ENCODE measurements at regions not wholly inside any gene's neighbourhood (a gene's known extent, or its start where the extent isn't known, plus 50 kb on each side); places are given as distances from the start of the nearest gene placed in this dataset.
A peak's percentile ranks its signal among the peaks of the same experiment; 100 is the strongest.
"Not testable (repeated sequence)": the region's sequence is repeated elsewhere in the genome, so short reads cannot be mapped to it uniquely, and the experiment has no call there.

GRCh38 chr10:6794841-6795240 lies 214.8 kb upstream of the PRKCQ start:
- not testable (repeated sequence) for DNase-seq

DNA sequence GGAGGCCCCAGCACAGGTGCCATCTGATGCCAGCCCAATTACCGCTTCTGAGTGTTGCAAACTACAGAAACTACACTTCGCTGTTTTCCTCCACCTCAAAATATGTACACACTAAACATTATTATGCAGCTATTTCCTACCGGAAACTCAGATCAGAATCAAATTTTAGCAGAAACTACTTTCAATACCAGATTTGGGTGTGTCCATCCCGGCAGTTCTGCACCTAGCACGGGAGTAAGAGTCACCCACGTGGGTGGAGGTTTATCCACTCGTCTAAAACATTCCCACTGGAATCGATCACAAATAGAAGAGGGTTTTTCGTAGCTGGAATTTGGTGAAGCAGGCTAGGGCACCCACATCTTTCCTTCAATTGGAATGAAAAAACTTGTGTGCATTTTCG lies 214.4 kb upstream of the PRKCQ start:
- DNase-seq: no peak

- DNase-seq: no peak
These were observed 208.7 kb upstream of the PRKCQ start for GRCh38 chr10:6788731-6789130.

DNA sequence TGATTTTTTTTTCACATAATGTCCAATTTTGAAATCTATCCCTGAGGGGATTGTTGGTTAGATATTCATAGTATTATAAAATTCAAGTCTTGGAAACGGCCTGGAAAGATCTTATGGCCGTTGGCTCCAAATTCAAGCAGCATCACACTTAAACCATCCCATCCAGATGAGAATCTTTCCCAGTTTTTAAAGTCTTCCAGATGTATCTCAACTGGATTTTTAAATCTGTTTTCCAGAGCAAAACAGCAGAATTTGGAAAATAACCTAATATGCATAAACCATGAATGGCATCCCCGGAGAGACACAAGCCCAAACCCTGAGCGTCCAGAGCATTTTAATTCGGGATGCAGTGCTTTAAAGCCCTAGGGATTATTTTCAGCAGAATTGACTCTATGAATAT lies 208.2 kb upstream of the PRKCQ start:
- DNase-seq: no peak

GRCh38 chr10:6787718-6788117 lies 207.6 kb upstream of the PRKCQ start:
- no peak for DNase-seq

- no peak for DNase-seq
These were observed 207.0 kb upstream of the PRKCQ start for GRCh38 chr10:6787091-6787490.

DNA sequence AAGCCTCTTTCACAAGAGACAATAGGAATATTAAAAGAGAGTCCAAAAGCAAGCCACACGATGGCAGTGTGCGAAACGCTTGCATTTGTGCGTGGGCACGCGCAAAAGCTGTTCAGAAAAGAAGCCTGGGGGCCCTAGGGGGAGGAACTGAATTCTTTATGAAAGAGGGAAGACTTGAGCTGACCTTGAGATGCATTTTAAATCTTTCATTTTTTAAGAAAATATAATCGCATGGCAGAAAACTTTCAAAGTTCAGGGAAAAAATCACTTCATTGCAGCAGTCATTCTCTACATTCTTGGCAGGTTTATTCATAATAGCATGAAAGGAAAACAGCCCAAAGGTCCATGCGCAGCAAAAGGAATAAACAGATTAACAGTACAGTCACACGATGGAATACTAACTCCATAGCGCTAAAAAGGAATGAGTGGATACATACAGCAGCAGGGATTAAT lies 206.5 kb upstream of the PRKCQ start:
- DNase-seq: no peak

DNA sequence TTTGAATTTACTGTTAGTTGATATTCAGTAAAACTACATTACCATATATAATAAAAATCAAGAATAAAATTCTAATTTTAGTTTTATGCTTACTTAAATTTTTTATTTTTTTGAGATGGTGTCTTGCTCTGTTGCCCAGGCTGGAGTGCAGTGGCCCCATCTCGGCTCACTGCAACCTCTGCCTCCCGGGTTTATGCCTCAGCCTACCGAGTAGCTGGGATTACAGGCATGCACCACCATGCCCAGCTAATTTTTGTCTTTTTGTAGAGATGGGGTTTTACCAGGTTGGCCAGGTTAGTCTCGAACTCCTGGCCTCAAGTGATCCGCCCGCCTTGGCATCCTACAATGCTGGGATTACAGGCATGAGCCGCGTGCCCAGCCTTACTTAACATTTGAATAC lies 204.4 kb upstream of the PRKCQ start:
- DNase-seq: not testable (repeated sequence)

DNA sequence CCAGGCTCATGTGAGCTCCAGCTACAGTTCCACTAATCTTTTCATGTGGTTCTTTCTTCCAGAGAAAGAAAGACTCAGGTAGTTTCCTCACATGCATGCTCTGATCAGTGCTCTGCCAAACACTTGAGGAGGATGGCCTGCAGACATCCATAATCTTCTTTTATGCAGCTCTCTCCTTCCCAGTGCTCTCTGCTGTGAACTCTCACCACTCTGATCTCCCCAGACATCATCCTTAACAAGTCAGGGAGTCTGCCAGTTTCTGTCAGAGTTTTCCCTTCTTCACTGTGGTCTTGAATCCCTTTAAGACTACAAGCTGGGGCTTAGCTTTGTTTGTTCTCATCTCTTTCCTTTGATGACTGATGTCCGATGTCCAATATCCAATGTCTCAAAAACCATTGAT lies 203.4 kb upstream of the PRKCQ start:
- DNase-seq: no peak

- no peak for DNase-seq
These were observed 202.3 kb upstream of the PRKCQ start for GRCh38 chr10:6782378-6782777.

DNA sequence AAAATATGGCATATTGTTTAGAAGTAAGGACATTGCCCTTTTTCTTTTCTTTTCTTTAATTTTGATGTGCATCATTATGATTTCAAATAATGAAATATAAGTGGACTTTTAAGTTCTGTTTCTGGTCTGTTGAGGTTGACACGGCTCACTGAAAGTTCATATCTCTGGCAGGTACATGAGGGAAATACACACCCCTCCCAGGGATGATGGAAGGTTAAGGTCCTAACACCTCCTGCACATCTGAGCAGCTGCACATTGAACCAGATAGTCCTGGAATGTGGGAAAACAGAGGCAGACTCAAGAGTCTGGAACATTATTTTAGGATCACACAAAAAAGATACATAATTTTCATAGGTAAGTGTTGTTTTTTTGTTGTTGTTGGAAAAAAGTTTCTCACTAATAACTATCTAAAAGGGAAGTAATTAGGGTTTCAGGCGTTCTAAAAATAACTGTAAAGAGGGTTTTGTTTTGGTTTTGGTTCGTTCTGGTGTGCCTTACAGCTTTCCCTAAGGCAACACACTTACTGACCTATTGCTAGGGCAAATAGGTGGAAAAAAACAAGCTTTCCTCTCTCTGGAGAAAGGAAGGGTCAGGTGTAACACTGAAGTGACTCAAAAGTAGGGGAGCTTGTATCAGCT lies 201.2 kb upstream of the PRKCQ start:
- no peak for DNase-seq

GRCh38 chr10:6780008-6780677 lies 200.1 kb upstream of the PRKCQ start:
- no peak for DNase-seq

DNA sequence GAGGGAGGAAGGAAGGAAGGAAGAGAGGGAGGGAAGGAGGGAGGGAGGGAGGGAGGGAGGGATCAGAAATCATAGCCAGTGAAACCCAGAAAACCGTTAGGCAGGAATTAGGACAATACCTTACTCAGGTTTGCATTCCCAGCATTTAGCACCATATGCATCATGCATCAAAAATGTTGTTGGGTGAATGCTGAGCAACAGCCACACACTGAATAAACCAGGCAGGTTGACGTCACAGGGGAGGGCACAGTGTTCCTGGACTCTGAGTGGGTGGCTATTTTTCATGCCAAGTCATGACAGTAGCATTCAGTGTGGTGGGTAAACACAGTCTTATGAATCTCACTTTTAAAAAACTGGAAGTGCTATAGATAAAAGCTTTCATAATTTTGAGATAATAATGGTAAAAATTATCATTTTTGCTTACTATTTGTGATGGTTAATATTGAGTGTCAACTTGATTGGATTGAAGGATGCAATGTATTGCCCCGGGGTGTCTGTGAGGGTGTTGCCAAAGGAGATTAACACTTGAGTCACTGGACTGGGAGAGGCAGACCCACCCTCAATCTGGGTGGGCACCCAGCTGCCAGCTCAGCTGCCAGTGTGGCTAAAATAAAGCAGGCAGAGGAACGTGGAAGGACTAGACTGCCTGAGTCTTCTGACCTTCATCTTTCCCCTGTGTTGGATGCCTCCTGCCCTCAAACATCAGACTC lies 199.1 kb upstream of the PRKCQ start:
- no peak for DNase-seq

DNA sequence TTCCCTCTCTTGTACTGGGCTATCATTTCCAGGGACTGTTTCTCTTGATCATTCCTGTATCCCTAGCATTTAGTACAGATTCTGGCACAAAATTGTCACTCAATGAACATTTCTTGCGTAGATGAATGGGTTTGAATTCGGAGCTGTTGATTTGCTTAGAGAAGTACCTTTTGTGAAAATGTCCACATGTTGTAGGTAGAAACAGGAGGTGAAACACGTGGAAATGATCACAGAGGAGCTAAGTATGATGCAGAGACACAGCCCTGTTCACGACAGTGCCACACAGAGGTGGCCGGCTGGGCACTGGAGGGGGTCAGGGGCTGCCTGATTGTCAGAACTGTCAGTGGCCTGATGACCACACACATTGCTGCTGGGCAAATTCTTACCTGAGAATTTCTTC lies 196.1 kb upstream of the PRKCQ start:
- DNase-seq: no peak

- no peak for DNase-seq
These were observed 194.3 kb upstream of the PRKCQ start for GRCh38 chr10:6774406-6774805.

DNA sequence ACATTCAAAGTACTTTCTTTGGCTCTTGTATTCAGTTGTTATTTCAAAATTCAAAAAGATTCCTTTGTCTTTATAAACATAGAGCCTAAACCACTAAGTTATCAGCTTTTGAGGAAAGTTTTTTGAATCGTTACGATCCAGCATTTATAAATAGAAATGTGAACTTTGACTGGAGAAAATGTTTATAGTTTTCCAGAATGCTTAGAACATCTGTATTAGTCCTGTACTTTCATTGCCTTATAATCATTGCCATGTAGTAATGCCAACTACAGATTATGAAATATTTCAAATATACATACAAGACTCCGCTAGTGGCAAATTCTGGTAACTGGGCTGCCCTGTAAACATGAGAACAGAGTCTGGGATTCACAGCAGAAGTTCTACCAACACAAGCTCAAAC lies 191.3 kb upstream of the PRKCQ start:
- no peak for DNase-seq

DNA sequence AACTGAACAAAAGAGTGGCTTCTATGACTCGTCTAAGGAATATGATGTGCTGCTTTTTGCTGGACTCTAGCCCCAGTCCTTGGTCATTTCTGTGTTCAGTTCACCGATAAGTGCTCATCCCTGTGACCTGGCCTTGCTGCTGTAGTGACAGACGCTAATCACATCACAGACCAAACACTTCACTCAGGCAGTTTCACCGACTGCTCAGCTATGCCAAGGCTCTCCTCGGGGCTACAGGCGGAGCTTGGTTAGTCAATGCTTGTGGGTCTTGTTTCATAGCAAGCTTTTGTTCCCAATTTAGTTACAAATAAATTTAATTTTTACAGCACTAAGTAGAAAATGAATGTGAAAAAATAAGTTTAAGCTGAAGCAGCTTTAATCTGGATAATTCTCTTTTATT lies 190.8 kb upstream of the PRKCQ start:
- no peak for DNase-seq

DNA sequence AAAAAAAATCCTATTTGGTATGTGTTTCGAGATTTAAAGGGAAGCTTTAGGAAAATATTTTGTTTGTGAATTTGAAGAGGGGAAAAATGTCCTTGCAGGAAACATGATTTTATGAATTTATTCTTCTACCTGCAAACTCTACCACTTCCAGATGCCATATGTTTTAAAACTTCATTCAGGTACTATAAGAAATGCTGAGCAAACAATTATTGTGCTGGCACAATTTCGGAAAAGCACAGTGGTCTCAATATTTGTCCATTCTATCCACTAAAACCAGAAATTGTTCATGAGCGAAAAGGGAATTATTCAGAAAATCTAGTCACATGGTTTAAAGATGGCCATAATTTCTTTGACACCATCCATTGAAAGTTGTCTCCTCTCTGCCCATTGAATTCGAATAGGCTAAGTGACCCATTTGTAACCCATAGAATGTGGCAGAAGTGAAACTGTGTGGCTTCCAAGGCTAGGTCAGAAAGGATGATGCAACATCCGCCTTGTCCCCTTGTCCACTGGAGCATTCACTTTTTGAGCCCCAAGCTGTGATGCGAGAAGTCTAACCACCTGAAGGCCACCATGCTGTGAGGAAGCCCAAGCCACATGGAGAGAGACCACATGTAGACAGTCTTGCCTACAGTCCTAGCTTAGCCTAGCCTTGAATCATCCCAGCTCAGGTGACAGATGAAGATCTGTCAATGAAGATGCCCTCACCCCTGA lies 189.8 kb upstream of the PRKCQ start:
- DNase-seq: no peak

GRCh38 chr10:6766131-6766801 lies 186.2 kb upstream of the PRKCQ start:
- no peak for DNase-seq

- DNase-seq: peak; percentile 24
These were observed 183.3 kb upstream of the PRKCQ start for GRCh38 chr10:6763423-6763822.

DNA sequence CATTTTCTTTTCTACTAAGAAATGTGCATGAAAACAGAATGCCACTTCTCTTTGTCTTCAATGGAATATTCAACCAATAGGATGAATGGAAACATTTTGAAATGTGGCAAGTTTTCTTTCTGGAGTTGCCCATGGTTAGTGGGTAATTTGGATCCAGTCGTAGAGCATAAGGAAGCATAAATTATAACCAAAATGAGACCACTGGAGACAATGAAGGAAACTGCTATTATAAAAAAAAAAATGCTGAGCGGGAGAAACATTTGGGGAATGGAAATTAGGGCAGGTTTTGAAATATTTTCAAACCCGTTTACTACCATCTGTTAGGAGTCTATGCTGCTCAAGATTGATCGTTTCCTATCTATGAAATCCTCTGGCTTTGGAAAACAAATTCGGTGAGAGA lies 182.9 kb upstream of the PRKCQ start:
- DNase-seq: no peak

DNA sequence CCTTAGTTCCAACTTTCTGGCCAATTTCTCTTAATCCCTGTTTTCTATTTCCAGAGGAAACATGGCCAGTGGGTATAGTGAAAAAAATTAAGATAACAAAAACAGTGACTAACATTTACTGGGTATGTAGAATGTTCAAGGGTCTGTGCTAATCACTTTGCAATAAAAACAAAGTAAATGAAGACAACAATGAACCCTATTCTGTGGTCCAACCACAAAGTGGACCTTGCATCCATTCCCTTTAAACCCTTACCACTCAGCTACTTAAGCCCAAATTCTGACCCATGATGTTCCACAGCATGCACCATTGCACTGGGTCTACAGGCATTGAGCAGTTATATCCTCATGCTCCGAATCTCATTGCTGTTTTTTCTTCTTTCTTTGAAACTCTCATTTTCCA lies 179.9 kb upstream of the PRKCQ start:
- no peak for DNase-seq

DNA sequence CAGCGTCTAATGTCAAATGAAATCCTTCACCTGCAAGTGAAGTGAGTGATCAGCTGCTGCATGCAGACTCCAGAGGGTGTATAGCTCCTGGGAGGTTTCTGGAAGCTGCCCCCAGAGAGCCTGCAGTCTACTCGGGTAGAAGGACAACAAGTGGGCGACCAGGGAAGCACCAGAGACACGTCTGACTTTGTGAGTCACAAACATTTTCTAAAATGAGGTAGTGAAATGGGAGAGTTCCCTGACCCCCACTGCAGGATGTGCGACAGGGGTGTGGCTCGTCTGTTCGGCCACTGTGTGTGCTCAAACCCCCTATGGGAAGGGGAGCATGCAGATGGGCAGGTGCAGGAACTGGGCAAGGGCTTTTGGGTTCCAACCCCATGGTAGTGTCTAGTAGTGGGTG lies 177.1 kb upstream of the PRKCQ start:
- no peak for DNase-seq

Measured in NCI-H526 treated with DMSO at 0.1 percent for 48 hours (cell line).